Bronchial epithelial cell (primary cell): ENCODE measurements at regions not wholly inside any gene's neighbourhood (a gene's known extent, or its start where the extent isn't known, plus 50 kb on each side); places are given as distances from the start of the nearest gene placed in this dataset.
A peak's percentile ranks its signal among the peaks of the same experiment; 100 is the strongest.

Experiments
- DNase-seq: peaks from one replicate; pipeline ENCODE4 v3.0.0-alpha.2; 2010; ENCODE audit warnings: low read depth
- FAIRE-seq: peaks from 2 replicates; lab custom pipeline; 2011; peaks lifted over from hg19 to GRCh38; lab: Jason Lieb, UNC
- H3K27me3 ChIP-seq: 2 replicates; pipeline ENCODE4 v1.5.1; 2011; ENCODE audit warnings: low read length; ENCODE audit not compliant: control insufficient read depth, insufficient read depth
- H3K36me3 ChIP-seq: 2 replicates; pipeline ENCODE4 v1.5.1; 2011; ENCODE audit warnings: low read length; ENCODE audit not compliant: control insufficient read depth, insufficient read depth
- H3K4me3 ChIP-seq: 2 replicates; pipeline ENCODE4 v1.5.1; 2011; ENCODE audit warnings: mild to moderate bottlenecking, low read depth, low read length, control low read depth
- TF ChIP-seq, protein P1 (sequence below): IDR thresholded peaks from 2 replicates; pipeline ENCODE4 v1.5.1; 2011; ENCODE audit warnings: mild to moderate bottlenecking, moderate library complexity, low read length, control low read depth, inconsistent platforms; ENCODE audit not compliant: insufficient read depth, severe bottlenecking

DNA sequence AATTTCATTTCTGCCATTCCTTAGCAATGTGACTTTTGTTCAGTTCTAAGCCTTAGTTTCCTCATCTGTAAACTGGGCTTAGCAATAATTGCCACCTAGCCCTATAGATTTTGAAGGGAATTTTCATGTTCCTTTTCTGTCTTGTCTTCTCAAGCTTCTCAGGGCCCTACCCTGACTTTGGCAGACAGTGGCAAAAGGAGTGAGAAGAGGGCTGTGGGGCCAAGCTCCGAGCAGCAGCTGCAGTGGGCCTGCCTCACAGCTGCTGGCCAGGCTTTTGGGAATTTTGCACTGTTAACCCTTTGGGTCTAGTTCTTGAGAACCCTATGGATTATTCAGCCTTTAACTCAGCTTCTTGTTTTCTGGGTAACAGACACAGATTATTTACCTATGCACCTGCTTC is 67.6 kb upstream of the IGSF1 start:
- no peak for DNase-seq
- Histone ChIP-seq H3K36me3 (no peaks in the 10 kb centered on the region), H3K4me3 (no peak overlapping the region), H3K27me3 (no peaks in the 10 kb centered on the region)
- TF ChIP-seq, protein P1, sequence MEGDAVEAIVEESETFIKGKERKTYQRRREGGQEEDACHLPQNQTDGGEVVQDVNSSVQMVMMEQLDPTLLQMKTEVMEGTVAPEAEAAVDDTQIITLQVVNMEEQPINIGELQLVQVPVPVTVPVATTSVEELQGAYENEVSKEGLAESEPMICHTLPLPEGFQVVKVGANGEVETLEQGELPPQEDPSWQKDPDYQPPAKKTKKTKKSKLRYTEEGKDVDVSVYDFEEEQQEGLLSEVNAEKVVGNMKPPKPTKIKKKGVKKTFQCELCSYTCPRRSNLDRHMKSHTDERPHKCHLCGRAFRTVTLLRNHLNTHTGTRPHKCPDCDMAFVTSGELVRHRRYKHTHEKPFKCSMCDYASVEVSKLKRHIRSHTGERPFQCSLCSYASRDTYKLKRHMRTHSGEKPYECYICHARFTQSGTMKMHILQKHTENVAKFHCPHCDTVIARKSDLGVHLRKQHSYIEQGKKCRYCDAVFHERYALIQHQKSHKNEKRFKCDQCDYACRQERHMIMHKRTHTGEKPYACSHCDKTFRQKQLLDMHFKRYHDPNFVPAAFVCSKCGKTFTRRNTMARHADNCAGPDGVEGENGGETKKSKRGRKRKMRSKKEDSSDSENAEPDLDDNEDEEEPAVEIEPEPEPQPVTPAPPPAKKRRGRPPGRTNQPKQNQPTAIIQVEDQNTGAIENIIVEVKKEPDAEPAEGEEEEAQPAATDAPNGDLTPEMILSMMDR = no peak
- FAIRE-seq = no peak

DNA sequence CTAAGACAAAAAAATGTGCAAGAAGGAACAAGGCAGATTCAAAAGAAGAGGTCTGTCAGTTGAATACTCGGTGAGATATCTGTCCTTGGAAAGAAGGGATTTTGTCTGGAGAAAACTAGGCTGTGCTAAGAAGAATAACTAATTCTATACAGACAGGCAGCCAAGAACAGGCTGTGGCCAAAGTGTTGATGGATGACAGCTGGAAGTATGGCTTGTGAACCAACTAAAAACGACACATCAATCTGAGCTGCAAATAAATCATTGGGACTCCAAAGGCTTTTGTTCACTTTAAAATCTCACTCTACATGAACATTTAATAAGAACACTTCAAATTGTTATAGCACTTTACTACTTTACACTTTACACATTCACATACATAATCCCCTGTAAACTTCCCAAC is 70.5 kb upstream of the IGSF1 start:
- DNase-seq = no peak
- no peak for FAIRE-seq
- Histone ChIP-seq H3K4me3 (no peak overlapping the region), H3K36me3 (no peaks in the 10 kb centered on the region), H3K27me3 (no peaks in the 10 kb centered on the region)
- TF ChIP-seq, protein P1 = no peak

DNA sequence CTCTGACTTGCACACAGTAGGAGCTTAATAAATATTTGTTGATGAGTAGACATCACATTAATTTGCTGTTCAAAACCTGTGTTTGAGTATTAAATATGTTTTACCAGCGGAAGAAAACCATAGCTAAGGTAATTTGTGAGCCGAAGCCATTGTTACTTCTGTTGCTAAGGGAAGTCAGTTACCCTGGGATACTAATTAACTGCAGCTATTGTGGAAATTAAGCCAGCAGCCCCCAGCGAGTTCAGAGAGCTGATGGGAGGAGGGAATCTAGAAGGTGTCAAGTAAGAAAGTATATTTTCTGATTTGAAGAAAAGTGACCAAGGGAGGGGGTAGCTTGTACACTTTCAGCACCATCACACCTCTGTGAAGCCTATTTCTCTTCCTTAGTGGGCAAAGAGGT is 76.7 kb upstream of the IGSF1 start:
- DNase-seq = no peak
- TF ChIP-seq, protein P1 = no peak
- FAIRE-seq = no peak
- no peaks in the 10 kb centered on the region for H3K27me3 ChIP-seq
- H3K36me3 ChIP-seq = no peaks in the 10 kb centered on the region
- H3K4me3 ChIP-seq = no peak overlapping the region

DNA sequence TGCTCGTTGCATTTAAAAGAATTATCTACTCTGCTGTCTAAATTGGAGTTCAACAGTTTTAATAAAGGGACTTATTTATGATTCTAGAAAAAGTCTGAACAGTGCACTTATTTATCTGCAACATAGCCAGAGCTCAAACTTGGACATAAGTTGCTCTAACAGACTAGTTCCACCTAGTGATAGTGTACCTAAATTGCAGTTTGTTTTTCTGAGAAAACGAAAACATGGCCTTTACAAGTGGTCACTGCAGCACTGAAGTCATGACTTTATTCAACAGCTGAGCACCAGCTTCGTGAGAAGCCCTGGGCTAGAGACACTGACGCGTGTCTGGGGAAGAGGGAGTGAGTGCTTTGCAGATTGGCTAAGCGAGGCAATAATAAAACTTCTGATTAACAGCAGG is 77.3 kb upstream of the IGSF1 start:
- TF ChIP-seq, protein P1 = no peak
- FAIRE-seq = no peak
- Histone ChIP-seq H3K4me3 (no peak overlapping the region), H3K36me3 (no peaks in the 10 kb centered on the region), H3K27me3 (no peaks in the 10 kb centered on the region)
- DNase-seq = peak; percentile 1

DNA sequence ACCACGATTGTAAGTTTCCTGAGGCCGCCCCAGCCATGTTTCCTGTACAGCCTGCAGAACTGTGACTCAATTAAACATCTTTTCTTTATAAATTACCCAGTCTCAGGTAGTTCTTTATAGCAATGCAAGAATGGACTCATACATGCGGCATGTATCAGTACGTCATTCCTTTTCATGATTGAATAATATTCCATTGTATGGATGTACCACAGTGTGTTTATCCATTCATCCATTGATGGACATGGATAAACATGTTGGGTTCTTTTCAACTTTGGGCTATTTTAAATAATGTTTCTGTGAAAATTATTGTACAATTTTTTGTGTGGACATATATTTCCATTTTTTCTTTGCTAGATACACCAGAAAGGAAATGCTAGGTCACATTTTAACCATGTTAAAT is 99.2 kb upstream of the IGSF1 start:
- DNase-seq (no peak), FAIRE-seq (no peak)
- H3K27me3 ChIP-seq = no peaks in the 10 kb centered on the region
- TF ChIP-seq, protein P1 = no peak
- no peaks in the 10 kb centered on the region for H3K36me3 ChIP-seq
- H3K4me3 ChIP-seq = no peak overlapping the region

DNA sequence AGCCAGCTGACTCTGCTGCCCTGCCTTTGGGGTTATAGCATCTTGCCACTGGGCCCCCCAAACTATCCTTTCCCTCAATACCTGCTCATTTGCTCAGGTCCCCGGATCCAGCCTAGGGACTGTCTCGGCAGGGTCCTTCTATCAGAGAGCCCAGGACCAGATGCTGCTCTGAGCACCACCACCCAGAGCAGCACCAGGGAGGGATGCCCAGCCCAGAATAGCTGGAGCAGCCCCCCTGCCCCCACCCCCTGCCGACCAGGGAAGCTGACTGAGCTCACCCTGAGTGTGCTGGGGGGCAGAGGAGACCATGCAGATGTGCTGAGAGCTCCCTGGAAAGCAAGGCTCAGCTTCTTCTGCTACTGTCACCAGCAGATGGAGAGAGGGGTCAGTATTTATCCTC is 103.6 kb upstream of the IGSF1 start:
- TF ChIP-seq, protein P1 = no peak
- no peak for FAIRE-seq
- no peaks in the 10 kb centered on the region for H3K36me3 ChIP-seq

More for the DNA sequence above, 103.6 kb upstream of the IGSF1 start:
- no peak for DNase-seq
- no peaks in the 10 kb centered on the region for H3K27me3 ChIP-seq
- no peak overlapping the region for H3K4me3 ChIP-seq
